C4-2B (cell line): ENCODE measurements at regions not wholly inside any gene's neighbourhood (a gene's known extent, or its start where the extent isn't known, plus 50 kb on each side); places are given as distances from the start of the nearest gene placed in this dataset.

Source experiments
- ZFX ChIP-seq: fragments of 450-650 bp; IDR thresholded peaks from 2 replicates; pipeline ENCODE4 v1.6.1; 2017
- TF ChIP-seq, protein P1 (sequence below): fragments of 450-650 bp; conservative IDR thresholded peaks from 2 replicates; pipeline ENCODE4 v1.5.1; 2017; ENCODE audit warnings: mild to moderate bottlenecking

DNA sequence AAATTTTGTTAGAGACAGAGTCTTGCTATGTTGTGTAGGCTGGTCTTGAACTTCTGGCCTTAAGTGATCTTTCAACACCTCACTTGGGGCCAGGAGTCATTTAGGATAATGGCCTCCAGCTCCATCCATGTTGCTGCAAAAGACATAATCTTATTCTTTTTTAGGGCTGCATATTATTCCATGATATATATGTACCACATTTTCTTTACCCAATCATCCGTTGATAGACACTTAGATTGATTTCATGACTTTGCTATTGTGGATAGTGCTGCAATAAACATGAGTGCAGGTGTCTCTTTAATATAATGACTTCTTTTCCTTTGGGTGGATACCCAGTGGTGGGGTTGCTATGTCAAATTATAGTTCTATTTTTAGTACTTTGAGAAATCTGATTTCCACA, 140.9 kb upstream of the LCORL start:
- TF ChIP-seq, protein P1, sequence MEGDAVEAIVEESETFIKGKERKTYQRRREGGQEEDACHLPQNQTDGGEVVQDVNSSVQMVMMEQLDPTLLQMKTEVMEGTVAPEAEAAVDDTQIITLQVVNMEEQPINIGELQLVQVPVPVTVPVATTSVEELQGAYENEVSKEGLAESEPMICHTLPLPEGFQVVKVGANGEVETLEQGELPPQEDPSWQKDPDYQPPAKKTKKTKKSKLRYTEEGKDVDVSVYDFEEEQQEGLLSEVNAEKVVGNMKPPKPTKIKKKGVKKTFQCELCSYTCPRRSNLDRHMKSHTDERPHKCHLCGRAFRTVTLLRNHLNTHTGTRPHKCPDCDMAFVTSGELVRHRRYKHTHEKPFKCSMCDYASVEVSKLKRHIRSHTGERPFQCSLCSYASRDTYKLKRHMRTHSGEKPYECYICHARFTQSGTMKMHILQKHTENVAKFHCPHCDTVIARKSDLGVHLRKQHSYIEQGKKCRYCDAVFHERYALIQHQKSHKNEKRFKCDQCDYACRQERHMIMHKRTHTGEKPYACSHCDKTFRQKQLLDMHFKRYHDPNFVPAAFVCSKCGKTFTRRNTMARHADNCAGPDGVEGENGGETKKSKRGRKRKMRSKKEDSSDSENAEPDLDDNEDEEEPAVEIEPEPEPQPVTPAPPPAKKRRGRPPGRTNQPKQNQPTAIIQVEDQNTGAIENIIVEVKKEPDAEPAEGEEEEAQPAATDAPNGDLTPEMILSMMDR, result no peak
- TF ChIP-seq ZFX, result no peak
